SH-SY5Y (cell line): ENCODE measurements at regions not wholly inside any gene's neighbourhood (a gene's known extent, or its start where the extent isn't known, plus 50 kb on each side); places are given as distances from the start of the nearest gene placed in this dataset.

ENCODE experiments used
- GATA2 ChIP-seq: IDR thresholded peaks from 2 replicates; pipeline ENCODE4 v1.6.1; 2011; ENCODE audit warnings: mild to moderate bottlenecking, low read depth, low read length
- GATA3 ChIP-seq: IDR thresholded peaks from 2 replicates; pipeline ENCODE4 v1.6.1; 2011; ENCODE audit warnings: low read depth, mild to moderate bottlenecking, low read length, moderate library complexity

DNA sequence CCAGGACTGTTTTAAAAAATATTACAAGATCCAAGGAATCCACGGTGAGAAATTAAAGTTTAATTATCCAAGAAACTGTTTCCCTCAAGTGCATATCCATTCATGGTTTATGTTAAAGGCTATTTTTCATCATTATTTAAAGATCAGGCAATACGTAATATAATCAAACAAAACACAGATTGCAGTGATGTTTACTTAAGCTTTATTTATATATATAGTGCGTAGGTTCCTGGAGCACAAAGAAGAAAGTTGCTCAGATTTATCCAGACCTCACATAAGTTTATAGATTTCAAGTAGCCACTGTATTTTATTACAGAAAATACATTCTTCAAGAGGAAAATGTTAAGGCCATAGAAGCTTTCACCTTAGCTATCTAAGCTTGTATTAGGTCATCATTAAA, 210.0 kb upstream of the KLF14 start:
- TF ChIP-seq GATA2, result no peak
- TF ChIP-seq GATA3, result no peak
